ENCODE measurements at regions not wholly inside any gene's neighbourhood (a gene's known extent, or its start where the extent isn't known, plus 50 kb on each side); places are given as distances from the start of the nearest gene placed in this dataset.

- Mint-ChIP-seq H3K9me3 (peaks cover 31% of the 10 kb centered on the region), H3K4me3 (no peak overlapping the region), H3K27me3 (no peaks in the 10 kb centered on the region), H3K27ac (no peak overlapping the region), H3K4me1 (no peaks in the 10 kb centered on the region), H3K36me3 (ENCODE audit: low read depth) (no peaks in the 10 kb centered on the region)
- ATAC-seq (no peak), DNase-seq (no peak)
Measured at GRCh38 chr7:68504716-68505115, 1093.6 kb upstream of the AUTS2 start.

GRCh38 chr7:68505721-68506120 is 1092.6 kb upstream of the AUTS2 start:
- Mint-ChIP-seq H3K9me3 (peaks cover 36% of the 10 kb centered on the region), H3K36me3 (ENCODE audit: low read depth) (no peaks in the 10 kb centered on the region), H3K27me3 (no peaks in the 10 kb centered on the region), H3K27ac (no peak overlapping the region), H3K4me3 (no peak overlapping the region), H3K4me1 (no peaks in the 10 kb centered on the region)
- no peak for ATAC-seq
- no peak for DNase-seq

- peaks cover 28% of the 10 kb centered on the region for H3K9me3 Mint-ChIP-seq
- no peaks in the 10 kb centered on the region for H3K27me3 Mint-ChIP-seq
- H3K4me3 Mint-ChIP-seq = no peak overlapping the region
- no peaks in the 10 kb centered on the region for H3K4me1 Mint-ChIP-seq
- no peaks in the 10 kb centered on the region for H3K36me3 Mint-ChIP-seq (ENCODE audit: low read depth)
- no peak overlapping the region for H3K27ac Mint-ChIP-seq
- DNase-seq (no peak), ATAC-seq (no peak)
Measured at GRCh38 chr7:68507668-68508067, 1090.6 kb upstream of the AUTS2 start.

GRCh38 chr7:68509054-68509453 is 1089.2 kb upstream of the AUTS2 start:
- no peaks in the 10 kb centered on the region for H3K27me3 Mint-ChIP-seq
- H3K27ac Mint-ChIP-seq = no peak overlapping the region
- peaks cover 23% of the 10 kb centered on the region for H3K9me3 Mint-ChIP-seq
- no peaks in the 10 kb centered on the region for H3K4me1 Mint-ChIP-seq
- DNase-seq (no peak), ATAC-seq (no peak)
- H3K36me3 Mint-ChIP-seq (ENCODE audit: low read depth) = no peaks in the 10 kb centered on the region
- H3K4me3 Mint-ChIP-seq = no peak overlapping the region

GRCh38 chr7:68509603-68510002 is 1088.7 kb upstream of the AUTS2 start:
- ATAC-seq (no peak), DNase-seq (no peak)
- Mint-ChIP-seq H3K4me1 (no peaks in the 10 kb centered on the region), H3K27ac (no peak overlapping the region), H3K9me3 (peaks cover 24% of the 10 kb centered on the region), H3K27me3 (no peaks in the 10 kb centered on the region), H3K4me3 (no peak overlapping the region), H3K36me3 (ENCODE audit: low read depth) (no peaks in the 10 kb centered on the region)

- DNase-seq (no peak), ATAC-seq (no peak)
- no peaks in the 10 kb centered on the region for H3K4me1 Mint-ChIP-seq
- no peak overlapping the region for H3K4me3 Mint-ChIP-seq
- no peaks in the 10 kb centered on the region for H3K27me3 Mint-ChIP-seq
- H3K36me3 Mint-ChIP-seq (ENCODE audit: low read depth) = no peaks in the 10 kb centered on the region
- H3K27ac Mint-ChIP-seq = no peak overlapping the region
- peaks cover 34% of the 10 kb centered on the region for H3K9me3 Mint-ChIP-seq
Measured at GRCh38 chr7:68511281-68511680, 1087.0 kb upstream of the AUTS2 start.

GRCh38 chr7:68512466-68512865 is 1085.8 kb upstream of the AUTS2 start:
- DNase-seq = no peak
- no peak for ATAC-seq
- H3K9me3 Mint-ChIP-seq = peaks cover 30% of the 10 kb centered on the region
- H3K36me3 Mint-ChIP-seq (ENCODE audit: low read depth) = no peaks in the 10 kb centered on the region
- no peaks in the 10 kb centered on the region for H3K27me3 Mint-ChIP-seq
- H3K4me3 Mint-ChIP-seq = no peak overlapping the region
- H3K4me1 Mint-ChIP-seq = no peaks in the 10 kb centered on the region
- H3K27ac Mint-ChIP-seq = no peak overlapping the region

GRCh38 chr7:68518060-68518459 is 1080.2 kb upstream of the AUTS2 start:
- ATAC-seq (no peak), DNase-seq (no peak)
- Mint-ChIP-seq H3K4me3 (no peak overlapping the region), H3K9me3 (peaks cover 27% of the 10 kb centered on the region), H3K27ac (no peak overlapping the region), H3K36me3 (ENCODE audit: low read depth) (no peaks in the 10 kb centered on the region), H3K27me3 (no peaks in the 10 kb centered on the region), H3K4me1 (no peaks in the 10 kb centered on the region)

GRCh38 chr7:68524126-68524525 is 1074.1 kb upstream of the AUTS2 start:
- no peak overlapping the region for H3K4me3 Mint-ChIP-seq
- ATAC-seq (no peak), DNase-seq (no peak)
- peaks cover 31% of the 10 kb centered on the region for H3K9me3 Mint-ChIP-seq
- no peaks in the 10 kb centered on the region for H3K27me3 Mint-ChIP-seq
- H3K27ac Mint-ChIP-seq = no peak overlapping the region
- H3K4me1 Mint-ChIP-seq = no peaks in the 10 kb centered on the region
- no peaks in the 10 kb centered on the region for H3K36me3 Mint-ChIP-seq (ENCODE audit: low read depth)

- peaks cover 36% of the 10 kb centered on the region for H3K9me3 Mint-ChIP-seq
- no peak overlapping the region for H3K4me3 Mint-ChIP-seq
- ATAC-seq (no peak), DNase-seq (no peak)
- no peaks in the 10 kb centered on the region for H3K36me3 Mint-ChIP-seq (ENCODE audit: low read depth)
- no peaks in the 10 kb centered on the region for H3K4me1 Mint-ChIP-seq
- H3K27me3 Mint-ChIP-seq = no peaks in the 10 kb centered on the region
- no peak overlapping the region for H3K27ac Mint-ChIP-seq
Measured at GRCh38 chr7:68529221-68529620, 1069.1 kb upstream of the AUTS2 start.

- Mint-ChIP-seq H3K4me3 (no peak overlapping the region), H3K27ac (no peak overlapping the region), H3K36me3 (ENCODE audit: low read depth) (no peaks in the 10 kb centered on the region), H3K27me3 (no peaks in the 10 kb centered on the region), H3K9me3 (peaks cover 19% of the 10 kb centered on the region), H3K4me1 (no peaks in the 10 kb centered on the region)
- ATAC-seq (no peak), DNase-seq (no peak)
Measured at GRCh38 chr7:68535266-68535665, 1063.0 kb upstream of the AUTS2 start.

GRCh38 chr7:68537051-68537773 is 1061.1 kb upstream of the AUTS2 start:
- H3K36me3 Mint-ChIP-seq (ENCODE audit: low read depth) = no peaks in the 10 kb centered on the region
- H3K27me3 Mint-ChIP-seq = no peaks in the 10 kb centered on the region
- H3K4me3 Mint-ChIP-seq = no peak overlapping the region
- H3K27ac Mint-ChIP-seq = no peak overlapping the region
- H3K9me3 Mint-ChIP-seq = peaks cover 27% of the 10 kb centered on the region
- DNase-seq = no peak
- no peaks in the 10 kb centered on the region for H3K4me1 Mint-ChIP-seq
- ATAC-seq = no peak

GRCh38 chr7:68537774-68538071 is 1060.6 kb upstream of the AUTS2 start:
- Mint-ChIP-seq H3K27me3 (no peaks in the 10 kb centered on the region), H3K4me1 (no peaks in the 10 kb centered on the region), H3K27ac (no peak overlapping the region), H3K36me3 (ENCODE audit: low read depth) (no peaks in the 10 kb centered on the region), H3K9me3 (peaks cover 28% of the 10 kb centered on the region), H3K4me3 (no peak overlapping the region)
- ATAC-seq (no peak), DNase-seq (no peak)

- no peaks in the 10 kb centered on the region for H3K36me3 Mint-ChIP-seq (ENCODE audit: low read depth)
Measured at GRCh38 chr7:68542831-68543230, 1055.4 kb upstream of the AUTS2 start.

GRCh38 chr7:68544851-68545250 is 1053.4 kb upstream of the AUTS2 start:
- no peak for DNase-seq
- ATAC-seq = no peak
- Mint-ChIP-seq H3K4me3 (no peak overlapping the region), H3K36me3 (ENCODE audit: low read depth) (no peaks in the 10 kb centered on the region), H3K9me3 (peaks cover 32% of the 10 kb centered on the region), H3K27me3 (no peaks in the 10 kb centered on the region), H3K4me1 (no peaks in the 10 kb centered on the region), H3K27ac (no peak overlapping the region)

More at GRCh38 chr7:68542831-68543230, 1055.4 kb upstream of the AUTS2 start:
- H3K27ac Mint-ChIP-seq = no peak overlapping the region
- no peaks in the 10 kb centered on the region for H3K27me3 Mint-ChIP-seq
- peaks cover 31% of the 10 kb centered on the region for H3K9me3 Mint-ChIP-seq
- no peaks in the 10 kb centered on the region for H3K4me1 Mint-ChIP-seq
- no peak overlapping the region for H3K4me3 Mint-ChIP-seq
- no peak for ATAC-seq
- DNase-seq = no peak

GRCh38 chr7:68547181-68547580 is 1051.1 kb upstream of the AUTS2 start:
- no peak for ATAC-seq
- Mint-ChIP-seq H3K9me3 (peaks cover 25% of the 10 kb centered on the region), H3K4me1 (no peaks in the 10 kb centered on the region), H3K27me3 (no peaks in the 10 kb centered on the region), H3K27ac (no peak overlapping the region), H3K36me3 (ENCODE audit: low read depth) (no peaks in the 10 kb centered on the region), H3K4me3 (no peak overlapping the region)
- no peak for DNase-seq
